SU-DHL-6 (cell line): ENCODE measurements at regions not wholly inside any gene's neighbourhood (a gene's known extent, or its start where the extent isn't known, plus 50 kb on each side); places are given as distances from the start of the nearest gene placed in this dataset.

Source experiments
- CTCF ChIP-seq: fragments of 200-600 bp; sonication (generic); IDR thresholded peaks from one replicate; pipeline ENCODE4 v1.5.1; 2017; ENCODE audit warnings: antibody characterized with exemption, mild to moderate bottlenecking, low read length, moderate library complexity; ENCODE audit not compliant: insufficient read depth, poor library complexity, severe bottlenecking
- EZH2phosphoT487 ChIP-seq: fragments of 200-600 bp; sonication (generic), shearing (Covaris generic); conservative IDR thresholded peaks from 2 replicates; pipeline ENCODE4 v1.6.1; 2018; ENCODE audit warnings: mild to moderate bottlenecking, antibody characterized with exemption, low read length, moderate library complexity, mixed read lengths

- TF ChIP-seq CTCF, result no peak
- no peak for TF ChIP-seq EZH2phosphoT487
Observed at GRCh38 chr2:79387431-79387830, 125.4 kb upstream of the CTNNA2 start.
